SK-N-MC (cell line): ENCODE measurements at regions not wholly inside any gene's neighbourhood (a gene's known extent, or its start where the extent isn't known, plus 50 kb on each side); places are given as distances from the start of the nearest gene placed in this dataset.

Experiments
- DNase-seq: peaks from one replicate; pipeline ENCODE4 v3.0.0-alpha.2; 2011; ENCODE audit warnings: low read depth, low spot score
- H3K27ac ChIP-seq: fragments of 200-600 bp; sonication (generic); 2 replicates; pipeline ENCODE4 v1.5.1; 2016; ENCODE audit warnings: mixed run types
- H3K36me3 ChIP-seq: fragments of 200-600 bp; sonication (generic); 2 replicates; pipeline ENCODE4 v1.6.1; 2017; ENCODE audit warnings: antibody characterized with exemption, low read length, mixed read lengths; ENCODE audit not compliant: insufficient read depth
- H3K4me3 ChIP-seq: fragments of 200-600 bp; sonication (generic); 2 replicates; pipeline ENCODE4 v1.5.1; 2016
- H3K9ac ChIP-seq: fragments of 200-600 bp; sonication (generic); 2 replicates; pipeline ENCODE4 v1.8.0; 2017; ENCODE audit warnings: mixed run types, mixed read lengths; ENCODE audit not compliant: insufficient read length
- H3K9me3 ChIP-seq: fragments of 200-600 bp; sonication (generic); 2 replicates; pipeline ENCODE4 v1.6.1; 2017; ENCODE audit warnings: low read depth, mild to moderate bottlenecking, antibody characterized with exemption, low read length, moderate library complexity, mixed read lengths
- EZH2 ChIP-seq: fragments of 200-600 bp; sonication (generic); IDR thresholded peaks from one replicate; pipeline ENCODE4 v1.6.1; 2017; ENCODE audit warnings: antibody characterized with exemption
- FOXP2 ChIP-seq: optimal IDR thresholded peaks from 2 replicates; pipeline ENCODE3; 2011; ENCODE audit warnings: mild to moderate bottlenecking, moderate library complexity; ENCODE audit not compliant: insufficient read depth; ENCODE audit errors: extremely low read length, control extremely low read depth
- POLR2AphosphoS5 ChIP-seq: IDR thresholded peaks from 2 replicates; pipeline ENCODE4 v1.6.1; 2012; ENCODE audit warnings: mild to moderate bottlenecking, low read depth, low read length, borderline replicate concordance

GRCh38 chr9:86690034-86690433, 257.3 kb downstream of the GAS1 start:
- no peak for TF ChIP-seq POLR2AphosphoS5
- TF ChIP-seq FOXP2: no peak
- no peak for TF ChIP-seq EZH2
- Histone ChIP-seq H3K27ac (no peak overlapping the region), H3K9me3 (no peaks in the 10 kb centered on the region), H3K4me3 (no peak overlapping the region), H3K9ac (no peak overlapping the region), H3K36me3 (no peaks in the 10 kb centered on the region)
- no peak for DNase-seq

DNA sequence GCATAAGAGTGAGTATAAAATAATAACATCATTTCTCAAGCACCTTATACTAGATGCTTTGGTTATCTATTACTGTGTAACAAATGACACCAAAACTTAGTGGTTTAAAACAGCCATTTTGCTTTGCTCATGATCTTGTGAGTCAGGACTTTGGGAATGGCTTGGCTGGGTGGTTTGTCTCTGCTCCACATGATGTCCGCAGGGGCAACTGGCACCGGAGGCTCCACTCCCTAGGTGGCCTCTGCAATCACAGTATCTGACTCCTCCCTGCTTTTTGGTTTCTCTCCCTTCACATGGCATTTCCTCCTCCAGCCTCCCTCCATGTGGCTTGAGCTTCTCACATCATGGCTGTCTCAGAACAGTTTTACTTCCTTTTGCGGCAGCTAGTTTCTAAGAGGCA, 259.5 kb downstream of the GAS1 start:
- Histone ChIP-seq H3K27ac (no peak overlapping the region), H3K9me3 (no peaks in the 10 kb centered on the region), H3K36me3 (no peaks in the 10 kb centered on the region), H3K9ac (no peak overlapping the region), H3K4me3 (no peak overlapping the region)
- no peak for DNase-seq
- TF ChIP-seq POLR2AphosphoS5 (no peak), EZH2 (no peak), FOXP2 (no peak)

GRCh38 chr9:86685556-86685955, 261.8 kb downstream of the GAS1 start:
- Histone ChIP-seq H3K4me3 (no peak overlapping the region), H3K27ac (no peak overlapping the region), H3K9ac (no peak overlapping the region), H3K9me3 (no peaks in the 10 kb centered on the region), H3K36me3 (no peaks in the 10 kb centered on the region)
- TF ChIP-seq EZH2 (no peak), POLR2AphosphoS5 (no peak), FOXP2 (no peak)
- no peak for DNase-seq

DNA sequence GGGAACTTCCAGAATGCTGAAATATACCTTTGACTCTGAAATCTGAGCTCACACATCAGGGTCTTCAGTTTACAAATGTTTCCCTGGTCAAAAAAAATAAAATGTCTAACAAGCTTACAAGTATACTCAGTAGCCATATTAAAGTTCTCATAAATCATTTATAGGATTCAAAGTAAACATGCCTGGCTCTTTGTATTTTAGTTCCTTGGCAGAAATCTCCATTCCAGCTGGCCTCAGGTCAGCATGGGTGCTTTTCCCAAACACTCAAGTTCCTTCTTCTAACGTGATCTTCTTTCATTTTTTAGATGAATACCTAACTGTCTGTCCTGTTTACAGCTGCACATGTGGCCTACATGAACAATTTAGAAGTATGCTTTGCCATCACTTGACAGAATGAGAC, 263.2 kb downstream of the GAS1 start:
- H3K4me3 ChIP-seq: no peak overlapping the region
- no peak overlapping the region for H3K9ac ChIP-seq
- H3K27ac ChIP-seq: no peak overlapping the region
- no peak for TF ChIP-seq FOXP2
- no peak for TF ChIP-seq EZH2
- no peak for TF ChIP-seq POLR2AphosphoS5
- no peaks in the 10 kb centered on the region for H3K36me3 ChIP-seq
- no peaks in the 10 kb centered on the region for H3K9me3 ChIP-seq
- DNase-seq: no peak

DNA sequence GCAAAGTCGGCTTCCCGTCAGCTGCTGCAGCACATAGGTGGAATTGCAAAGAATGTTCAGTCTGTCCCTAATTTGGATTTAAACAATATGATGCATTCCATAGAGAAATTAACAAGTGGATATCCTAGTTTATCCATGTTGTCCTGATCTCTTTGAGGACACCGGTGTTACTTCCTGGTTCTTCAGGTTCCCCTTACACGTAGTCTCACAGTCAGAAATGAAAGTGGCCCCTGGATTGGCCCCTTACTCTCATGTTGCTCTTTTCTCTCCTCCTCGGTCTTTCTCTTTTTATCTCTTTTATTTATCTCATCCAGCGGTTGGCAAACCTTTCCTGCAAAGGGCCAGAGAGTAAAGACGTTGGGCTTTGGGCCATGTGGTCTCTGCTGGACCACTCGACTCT, 265.1 kb downstream of the GAS1 start:
- Histone ChIP-seq H3K4me3 (no peak overlapping the region), H3K9ac (no peak overlapping the region), H3K36me3 (no peaks in the 10 kb centered on the region), H3K9me3 (no peaks in the 10 kb centered on the region), H3K27ac (no peak overlapping the region)
- DNase-seq: no peak
- TF ChIP-seq EZH2: no peak
- TF ChIP-seq POLR2AphosphoS5: no peak

DNA sequence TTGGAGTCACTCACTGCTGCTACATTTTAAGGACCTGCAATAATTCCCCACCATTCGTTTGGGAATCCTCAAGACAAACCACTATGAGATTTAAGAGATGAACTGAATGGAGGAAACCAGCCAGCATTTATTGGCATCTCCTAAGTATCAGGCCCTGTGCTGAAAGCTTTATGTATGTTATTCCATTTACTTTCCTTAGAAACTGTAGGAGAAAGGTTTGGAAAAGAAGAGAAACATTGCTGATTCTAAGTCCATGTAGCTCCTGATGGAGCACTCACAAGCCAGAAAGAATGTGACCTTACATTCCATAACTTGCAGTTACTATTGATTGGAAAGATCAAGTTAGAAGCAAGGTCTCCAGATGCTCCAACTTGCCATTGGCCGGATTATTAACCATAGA, 267.4 kb downstream of the GAS1 start:
- DNase-seq: no peak
- Histone ChIP-seq H3K27ac (no peak overlapping the region), H3K36me3 (no peaks in the 10 kb centered on the region), H3K9me3 (no peaks in the 10 kb centered on the region), H3K4me3 (no peak overlapping the region), H3K9ac (no peak overlapping the region)
- TF ChIP-seq POLR2AphosphoS5: no peak
- TF ChIP-seq FOXP2: no peak
- no peak for TF ChIP-seq EZH2

DNA sequence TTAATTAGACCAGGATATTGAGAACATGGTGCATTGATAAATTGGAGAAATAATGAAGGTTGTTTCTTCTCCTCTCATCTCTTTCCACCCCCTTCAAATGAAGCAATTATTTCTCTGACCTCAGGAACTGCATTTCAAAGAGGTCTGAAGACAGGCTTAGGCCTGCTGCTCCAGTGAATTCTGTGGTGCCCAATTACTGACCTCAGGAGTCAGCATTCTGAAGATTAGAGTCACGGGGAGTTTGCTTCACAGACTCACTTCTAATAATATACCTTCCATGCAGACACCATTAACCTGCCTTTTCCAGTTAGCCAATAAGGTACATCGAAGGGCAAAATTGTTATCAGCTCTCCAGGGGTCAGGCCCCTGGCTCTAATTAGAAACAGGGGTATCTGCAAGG, 270.9 kb downstream of the GAS1 start:
- no peak for DNase-seq
- Histone ChIP-seq H3K27ac (no peak overlapping the region), H3K9ac (no peak overlapping the region), H3K36me3 (no peaks in the 10 kb centered on the region), H3K4me3 (no peak overlapping the region), H3K9me3 (no peaks in the 10 kb centered on the region)
- TF ChIP-seq FOXP2 (no peak), EZH2 (no peak), POLR2AphosphoS5 (no peak)

DNA sequence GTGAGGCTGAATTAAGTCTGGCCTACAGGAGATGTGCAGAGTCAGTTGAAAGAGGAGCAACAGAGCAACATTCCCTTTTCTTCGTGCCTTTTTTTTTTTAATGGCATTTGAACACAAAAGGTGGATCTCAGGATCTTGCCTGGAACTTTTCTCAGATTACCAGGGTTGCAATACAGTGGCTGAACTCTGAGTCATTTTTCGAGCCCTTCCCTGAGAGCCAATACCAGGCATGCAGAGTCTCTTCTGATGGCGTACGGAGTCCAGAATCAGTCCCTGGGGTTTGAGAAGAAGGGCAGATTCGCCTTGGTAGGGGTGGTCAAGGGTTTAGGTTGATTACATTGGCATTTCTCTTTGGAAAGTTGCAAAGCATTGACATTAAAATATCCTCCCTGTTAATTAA, 271.5 kb downstream of the GAS1 start:
- H3K36me3 ChIP-seq: no peaks in the 10 kb centered on the region
- H3K27ac ChIP-seq: no peak overlapping the region
- no peaks in the 10 kb centered on the region for H3K9me3 ChIP-seq
- no peak for DNase-seq
- TF ChIP-seq FOXP2 (no peak), EZH2 (no peak), POLR2AphosphoS5 (no peak)
- no peak overlapping the region for H3K9ac ChIP-seq
- no peak overlapping the region for H3K4me3 ChIP-seq

GRCh38 chr9:86674487-86674886, 272.8 kb downstream of the GAS1 start:
- Histone ChIP-seq H3K9ac (no peak overlapping the region), H3K36me3 (no peaks in the 10 kb centered on the region), H3K4me3 (no peak overlapping the region), H3K9me3 (no peaks in the 10 kb centered on the region), H3K27ac (no peak overlapping the region)
- no peak for TF ChIP-seq EZH2
- no peak for TF ChIP-seq POLR2AphosphoS5
- no peak for TF ChIP-seq FOXP2
- DNase-seq: no peak
